Left forelimb (tissue), 1 donor: ENCODE measurements at regions not wholly inside any gene's neighbourhood (a gene's known extent, or its start where the extent isn't known, plus 50 kb on each side); places are given as distances from the start of the nearest gene placed in this dataset.

Experiments used
- DNase-seq: peaks from one replicate; pipeline ENCODE4 v3.0.0-alpha.2; 2018; ENCODE audit warnings: low spot score

- DNase-seq = no peak
Measured at GRCh38 chr18:61756244-61756643, 136.6 kb downstream of the RNF152 start.

GRCh38 chr18:61755555-61755954, 137.3 kb downstream of the RNF152 start:
- DNase-seq = no peak

GRCh38 chr18:61754039-61754583, 138.7 kb downstream of the RNF152 start:
- no peak for DNase-seq

- no peak for DNase-seq
Measured at GRCh38 chr18:61753373-61753772, 139.4 kb downstream of the RNF152 start.

GRCh38 chr18:61752973-61753372, 139.8 kb downstream of the RNF152 start:
- no peak for DNase-seq

- no peak for DNase-seq
Measured at GRCh38 chr18:61750840-61751668, 141.8 kb downstream of the RNF152 start.

- DNase-seq = no peak
Measured at GRCh38 chr18:61749546-61749945, 143.3 kb downstream of the RNF152 start.

- no peak for DNase-seq
Measured at GRCh38 chr18:61749031-61749430, 143.8 kb downstream of the RNF152 start.

- DNase-seq = no peak
Measured at GRCh38 chr18:61748004-61748403, 144.8 kb downstream of the RNF152 start.

- DNase-seq = no peak
Measured at GRCh38 chr18:61743775-61744531, 148.9 kb downstream of the RNF152 start.

GRCh38 chr18:61742565-61743429, 150.0 kb downstream of the RNF152 start:
- DNase-seq = no peak

- no peak for DNase-seq
Measured at GRCh38 chr18:61741881-61742454, 150.8 kb downstream of the RNF152 start.

- no peak for DNase-seq
Measured at GRCh38 chr18:61738488-61738887, 154.3 kb downstream of the RNF152 start.

- DNase-seq = no peak
Measured at GRCh38 chr18:61738042-61738441, 154.8 kb downstream of the RNF152 start.

GRCh38 chr18:61736133-61736532, 156.7 kb downstream of the RNF152 start:
- DNase-seq = no peak

- DNase-seq = no peak
Measured at GRCh38 chr18:61735564-61736102, 157.2 kb downstream of the RNF152 start.

- no peak for DNase-seq
Measured at GRCh38 chr18:61734396-61734795, 158.4 kb downstream of the RNF152 start.

GRCh38 chr18:61732854-61733253, 160.0 kb downstream of the RNF152 start:
- DNase-seq = no peak

- no peak for DNase-seq
Measured at GRCh38 chr18:61731693-61732376, 161.0 kb downstream of the RNF152 start.

- DNase-seq = no peak
Measured at GRCh38 chr18:61731178-61731577, 161.6 kb downstream of the RNF152 start.

GRCh38 chr18:61729322-61729721, 163.5 kb downstream of the RNF152 start:
- DNase-seq = no peak
